Transverse colon (tissue), 4 donors: ENCODE measurements at regions not wholly inside any gene's neighbourhood (a gene's known extent, or its start where the extent isn't known, plus 50 kb on each side); places are given as distances from the start of the nearest gene placed in this dataset.
"Not testable (repeated sequence)": the region's sequence is repeated elsewhere in the genome, so short reads cannot be mapped to it uniquely, and the experiment has no call there.

Experiments
- DNase-seq: peaks from one replicate; pipeline ENCODE4 v3.0.0-alpha.2; 2019
- H3K27ac ChIP-seq, 4 donors: fragments of 200-600 bp; sonication (generic); 2 replicates each; pipeline ENCODE4 v1.5.1; 2016 to 2018; ENCODE audit warnings: inconsistent platforms in 4 of 4
- H3K27me3 ChIP-seq: fragments of 200-600 bp; sonication (generic); 2 replicates; pipeline ENCODE4 v1.5.1; 2017; ENCODE audit warnings: inconsistent platforms
- H3K36me3 ChIP-seq, 4 donors: fragments of 200-600 bp; sonication (generic); 2 replicates each; pipeline ENCODE4 v1.5.1; 2017 to 2019; ENCODE audit warnings: inconsistent platforms in 4 of 4
- H3K4me1 ChIP-seq, 4 donors: fragments of 200-600 bp; sonication (generic); 2 replicates each; pipeline ENCODE4 v1.5.1; 2017 to 2020; ENCODE audit warnings: inconsistent platforms in 4 of 4
- H3K4me3 ChIP-seq, 4 donors: fragments of 200-600 bp; sonication (generic); 1 replicate in 1 of 4; 2 replicates in 3 of 4; pipeline versions ENCODE4 v1.5.1 to v1.6.1; 2017 to 2019; ENCODE audit warnings: inconsistent platforms in 4 of 4
- H3K9me3 ChIP-seq, 2 donors: fragments of 200-600 bp; sonication (generic); 2 replicates each; pipeline ENCODE4 v1.5.1; 2017 to 2019; ENCODE audit warnings: inconsistent platforms in 2 of 2
- CTCF ChIP-seq, 5 experiments: fragments of 200-600 bp in 3 of 5; fragments of 450-650 bp in 2 of 5; sonication (generic) in 3 of 5; IDR thresholded peaks; 1 replicate in 2 of 5; 2 replicates in 3 of 5; pipeline ENCODE4 v1.5.1; 2016 to 2017; ENCODE audit warnings: antibody characterized with exemption in 5 of 5, inconsistent platforms in 3 of 5, mild to moderate bottlenecking in 2 of 5, moderate library complexity in 1 of 5
- EP300 ChIP-seq: sonication (generic); formaldehyde crosslinking; IDR thresholded peaks from one replicate; pipeline ENCODE4 v1.6.1; 2017; ENCODE audit warnings: antibody characterized with exemption, low read depth
- POLR2A ChIP-seq: fragments of 450-650 bp; IDR thresholded peaks from one replicate; pipeline ENCODE4 v1.6.1; 2016; ENCODE audit warnings: antibody characterized with exemption, mild to moderate bottlenecking, moderate library complexity
- POLR2AphosphoS5 ChIP-seq, 3 donors: sonication (generic); formaldehyde crosslinking; IDR thresholded peaks; one replicate each; pipeline ENCODE4 v1.6.1; 2016; ENCODE audit warnings: antibody characterized with exemption in 3 of 3
- WGBS, 2 donors: methylation state at CpG; one replicate each; pipeline ENCODE4 v1.1.5; 2018; ENCODE audit warnings: low coverage in 1 of 2; 5-methylcytosine and 5-hydroxymethylcytosine counted together
- in situ Hi-C, 4 donors: fragments of 200-750 bp; cut with MboI; loops; one replicate each; pipeline versions ENCODE4 v1.15.0 to v1.15.1; 2017; ENCODE audit warnings: low sequenced_read_pairs in 3 of 4, low pct_ligation_motif_present in 1 of 4, low pct_unique_long_range_greater_than_20kb in 1 of 4
- intact Hi-C: fragments of 100-400 bp; cut with DNase I; formaldehyde crosslinking; loops from one replicate; pipeline ENCODE4 v1.15.1; 2023; ENCODE audit warnings: low total_unique reads

- no peak overlapping the region for H3K27ac ChIP-seq
- intact Hi-C loops: no loop called here
- in situ Hi-C loops: no loop called here
Observed at GRCh38 chr12:126282691-126283090, 1217.5 kb downstream of the AACS start.

GRCh38 chr12:126286203-126286602 is 1221.0 kb downstream of the AACS start:
- H3K27ac ChIP-seq: no peak overlapping the region
- intact Hi-C loops (no loop called here), in situ Hi-C loops (no loop called here)
- H3K4me1 ChIP-seq: no peaks in the 10 kb centered on the region
- no peak overlapping the region for H3K4me3 ChIP-seq
- no peaks in the 10 kb centered on the region for H3K9me3 ChIP-seq
- TF ChIP-seq POLR2A (no peak), CTCF (IDR thresholded peaks at IDR 0.05) (no peak), POLR2AphosphoS5 (IDR thresholded peaks at IDR 0.05) (no peak)
- no peaks in the 10 kb centered on the region for H3K36me3 ChIP-seq
- WGBS, 2 donors: 64% methylated on average over 1 of the region's 1 CpG; no CpG with 5 or more reads in 1 of the 2 donors
- no peaks in the 10 kb centered on the region for H3K27me3 ChIP-seq
- DNase-seq: no peak

More at GRCh38 chr12:126282691-126283090, 1217.5 kb downstream of the AACS start:
- no peak for DNase-seq
- Histone ChIP-seq H3K27me3 (no peaks in the 10 kb centered on the region), H3K4me3 (no peak overlapping the region), H3K36me3 (no peaks in the 10 kb centered on the region), H3K4me1 (no peaks in the 10 kb centered on the region), H3K9me3 (no peaks in the 10 kb centered on the region)
- 28 to 61% methylated on average over 3 to 4 of the region's 4 CpGs for WGBS, 2 donors
- TF ChIP-seq EP300 (no peak), POLR2A (no peak), CTCF (IDR thresholded peaks at IDR 0.05) (no peak), POLR2AphosphoS5 (IDR thresholded peaks at IDR 0.05) (no peak)

GRCh38 chr12:126290456-126290855 is 1225.2 kb downstream of the AACS start:
- Histone ChIP-seq H3K27me3 (no peaks in the 10 kb centered on the region), H3K4me1 (no peaks in the 10 kb centered on the region), H3K4me3 (no peak overlapping the region), H3K9me3 (peaks cover 0 to 11% of the 10 kb centered on the region in 2 donors), H3K36me3 (no peaks in the 10 kb centered on the region), H3K27ac (no peak overlapping the region)
- intact Hi-C loops: no loop called here
- in situ Hi-C loops: no loop called here
- no peak for DNase-seq
- no peak for TF ChIP-seq CTCF (IDR thresholded peaks at IDR 0.05)
- TF ChIP-seq POLR2A: no peak

DNA sequence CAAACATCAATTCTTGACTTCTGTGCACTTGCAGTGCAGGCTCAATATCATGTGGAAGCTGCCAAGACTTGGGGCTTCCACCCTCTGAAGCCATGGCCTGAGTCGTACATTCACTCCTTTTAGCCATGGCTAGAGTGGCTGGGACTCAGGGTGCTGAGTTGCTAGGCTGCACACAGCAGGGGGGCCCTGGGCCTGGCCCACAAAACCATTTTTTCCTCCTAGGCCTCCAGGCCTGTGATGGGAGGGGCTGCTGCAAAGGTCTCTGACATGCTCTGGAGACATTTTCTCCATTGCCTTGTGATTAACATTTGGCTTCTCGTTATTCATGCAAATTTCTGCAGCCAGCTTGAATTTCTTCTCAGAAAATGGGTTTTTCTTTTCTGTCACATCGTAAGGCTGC is 1226.8 kb downstream of the AACS start:
- H3K4me3 ChIP-seq, intact Hi-C loops, H3K27ac ChIP-seq, H3K36me3 ChIP-seq, in situ Hi-C loops, DNase-seq, H3K4me1 ChIP-seq, H3K27me3 ChIP-seq: not testable (repeated sequence)
- WGBS, 2 donors: 70 to 88% methylated on average over 2 to 3 of the region's 3 CpGs
- H3K9me3 ChIP-seq: peaks cover 0 to 11% of the 10 kb centered on the region in 2 donors

DNA sequence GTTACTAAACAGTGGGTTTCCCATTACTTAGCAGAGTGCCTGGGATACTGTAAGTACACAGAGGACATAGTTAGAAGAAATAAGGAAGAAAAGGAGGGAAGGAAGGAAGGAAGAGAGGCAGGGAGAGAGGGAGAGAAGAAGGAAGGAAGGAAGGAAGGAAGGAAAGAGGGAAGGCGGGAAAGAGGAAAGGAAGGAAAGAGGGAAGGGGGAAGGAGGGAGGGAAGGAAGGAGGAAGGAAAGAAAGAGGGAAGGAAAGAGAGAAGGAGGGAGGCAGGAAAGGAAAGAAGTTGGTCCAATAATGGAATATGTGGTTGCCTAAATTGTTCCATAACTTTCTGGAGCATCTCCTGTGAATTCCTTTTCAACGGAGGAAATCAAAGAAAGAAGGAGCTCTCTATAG is 1230.4 kb downstream of the AACS start:
- H3K4me1 ChIP-seq: no peaks in the 10 kb centered on the region
- H3K27ac ChIP-seq: no peak overlapping the region
- in situ Hi-C loops: no loop called here
- no peak overlapping the region for H3K4me3 ChIP-seq
- peaks cover 0 to 11% of the 10 kb centered on the region in 2 donors for H3K9me3 ChIP-seq
- TF ChIP-seq EP300 (no peak), POLR2AphosphoS5 (IDR thresholded peaks at IDR 0.05) (no peak), POLR2A (no peak), CTCF (IDR thresholded peaks at IDR 0.05) (no peak)
- H3K36me3 ChIP-seq: no peaks in the 10 kb centered on the region
- WGBS, 2 donors: 76 to 87% methylated on average over 2 of the region's 2 CpGs
- DNase-seq: no peak
- H3K27me3 ChIP-seq: no peaks in the 10 kb centered on the region
- intact Hi-C loops: no loop called here
